A673 (cell line): ENCODE measurements at regions not wholly inside any gene's neighbourhood (a gene's known extent, or its start where the extent isn't known, plus 50 kb on each side); places are given as distances from the start of the nearest gene placed in this dataset.

ENCODE experiments used
- CTCF ChIP-seq: fragments of 300-800, 200-600 bp; sonication (generic); conservative IDR thresholded peaks from 2 replicates; pipeline ENCODE4 v1.5.1; 2017; ENCODE audit warnings: low read depth, mild to moderate bottlenecking, antibody characterized with exemption, low read length, moderate library complexity, mixed read lengths
- EZH2 ChIP-seq: fragments of 200-600 bp; sonication (generic); IDR thresholded peaks from 2 replicates; pipeline ENCODE4 v1.6.1; 2017; ENCODE audit warnings: borderline replicate concordance, low read depth, mild to moderate bottlenecking, mixed read lengths, antibody characterized with exemption, low read length; ENCODE audit not compliant: poor library complexity, severe bottlenecking

GRCh38 chr4:176981074-176981473, 188.4 kb upstream of the VEGFC start:
- no peak for TF ChIP-seq CTCF
- TF ChIP-seq EZH2 = no peak
